Esophagus muscularis mucosa (tissue), 4 donors: ENCODE measurements at regions not wholly inside any gene's neighbourhood (a gene's known extent, or its start where the extent isn't known, plus 50 kb on each side); places are given as distances from the start of the nearest gene placed in this dataset.

ENCODE experiments used
- DNase-seq: peaks from one replicate; pipeline ENCODE4 v3.0.0-alpha.2; 2017; ENCODE audit errors: extremely low spot score
- H3K27ac ChIP-seq, 4 donors: fragments of 200-600 bp; sonication (generic); replicated peaks in 1 of 4; 1 replicate in 3 of 4; 2 replicates in 1 of 4; pipeline ENCODE4 v1.5.1; 2016 to 2019; ENCODE audit warnings: mild to moderate bottlenecking in 1 of 4
- H3K27me3 ChIP-seq, 4 donors: fragments of 200-600 bp; sonication (generic); one replicate each; pipeline versions ENCODE4 v1.5.1 to v1.6.0; 2016 to 2019
- H3K36me3 ChIP-seq, 4 donors: fragments of 200-600 bp; sonication (generic); one replicate each; pipeline ENCODE4 v1.5.1; 2016 to 2019
- H3K4me1 ChIP-seq, 4 donors: fragments of 200-600 bp; sonication (generic); one replicate each; pipeline ENCODE4 v1.5.1; 2016 to 2019
- H3K4me3 ChIP-seq, 4 donors: fragments of 200-600 bp; sonication (generic); 1 replicate in 2 of 4; 2 replicates in 2 of 4; pipeline ENCODE4 v1.5.1; 2016 to 2019; ENCODE audit warnings: mild to moderate bottlenecking in 4 of 4, moderate library complexity in 1 of 4
- H3K9me3 ChIP-seq, 4 donors: fragments of 200-600 bp; sonication (generic); 1 replicate in 3 of 4; 2 replicates in 1 of 4; pipeline ENCODE4 v1.5.1; 2016 to 2019
- CTCF ChIP-seq, 3 experiments: fragments of 200-600 bp in 2 of 3; fragments of 450-650 bp in 1 of 3; sonication (generic) in 2 of 3; IDR thresholded peaks; one replicate each; pipeline ENCODE4 v1.5.1; 2017 to 2019; ENCODE audit warnings: antibody characterized with exemption in 3 of 3, mild to moderate bottlenecking in 2 of 3, moderate library complexity in 1 of 3
- EP300 ChIP-seq: sonication (generic); formaldehyde crosslinking; IDR thresholded peaks from one replicate; pipeline ENCODE4 v1.6.1; 2017; ENCODE audit warnings: antibody characterized with exemption
- POLR2A ChIP-seq: fragments of 450-650 bp; IDR thresholded peaks from one replicate; pipeline ENCODE4 v1.6.1; 2017; ENCODE audit warnings: antibody characterized with exemption, moderate library complexity, mild to moderate bottlenecking, low read depth
- POLR2AphosphoS5 ChIP-seq, 2 donors: sonication (generic); formaldehyde crosslinking; IDR thresholded peaks; one replicate each; pipeline ENCODE4 v1.6.1; 2017; ENCODE audit warnings: antibody characterized with exemption in 2 of 2
- WGBS: methylation state at CpG from one replicate; pipeline ENCODE4 v1.1.5; 2018; 5-methylcytosine and 5-hydroxymethylcytosine counted together
- intact Hi-C: fragments of 100-400 bp; cut with DNase I; formaldehyde crosslinking; loops from one replicate; pipeline ENCODE4 v1.15.1; 2023

- no peak for DNase-seq
- no peaks in the 10 kb centered on the region for H3K27me3 ChIP-seq
- no peak overlapping the region for H3K27ac ChIP-seq
- H3K36me3 ChIP-seq, result no peaks in the 10 kb centered on the region
- no peaks in the 10 kb centered on the region for H3K9me3 ChIP-seq
- intact Hi-C loops, result no loop called here
- H3K4me1 ChIP-seq, result no peaks in the 10 kb centered on the region
- 40% methylated on average over 1 of the region's 1 CpG for WGBS
- TF ChIP-seq EP300 (no peak), CTCF (IDR thresholded peaks at IDR 0.05) (no peak), POLR2A (no peak), POLR2AphosphoS5 (IDR thresholded peaks at IDR 0.05) (no peak)
- H3K4me3 ChIP-seq, result no peak overlapping the region
Observed at GRCh38 chrX:122078079-122078478, 1030.7 kb downstream of the GLUD2 start.

- WGBS, result 0% methylated on average over 1 of the region's 1 CpG
- no peaks in the 10 kb centered on the region for H3K9me3 ChIP-seq
- H3K4me3 ChIP-seq, result no peak overlapping the region
- intact Hi-C loops, result no loop called here
- DNase-seq, result no peak
- no peak overlapping the region for H3K27ac ChIP-seq
- H3K36me3 ChIP-seq, result no peaks in the 10 kb centered on the region
- H3K27me3 ChIP-seq, result no peaks in the 10 kb centered on the region
- no peaks in the 10 kb centered on the region for H3K4me1 ChIP-seq
- no peak for TF ChIP-seq CTCF (IDR thresholded peaks at IDR 0.05)
- TF ChIP-seq POLR2A, result no peak
- TF ChIP-seq POLR2AphosphoS5 (IDR thresholded peaks at IDR 0.05), result no peak
- no peak for TF ChIP-seq EP300
Observed at GRCh38 chrX:122087341-122087740, 1039.9 kb downstream of the GLUD2 start.

GRCh38 chrX:122091571-122091970 is 1044.2 kb downstream of the GLUD2 start:
- DNase-seq, result no peak
- intact Hi-C loops, result no loop called here
- H3K9me3 ChIP-seq, result no peaks in the 10 kb centered on the region
- no peak overlapping the region for H3K27ac ChIP-seq
- no peaks in the 10 kb centered on the region for H3K4me1 ChIP-seq
- TF ChIP-seq EP300, result no peak
- no peak for TF ChIP-seq POLR2A
- TF ChIP-seq POLR2AphosphoS5 (IDR thresholded peaks at IDR 0.05), result no peak
- no peaks in the 10 kb centered on the region for H3K27me3 ChIP-seq
- no peak overlapping the region for H3K4me3 ChIP-seq
- H3K36me3 ChIP-seq, result no peaks in the 10 kb centered on the region

- Histone ChIP-seq H3K36me3 (no peaks in the 10 kb centered on the region), H3K27me3 (no peaks in the 10 kb centered on the region), H3K4me1 (no peaks in the 10 kb centered on the region), H3K27ac (no peak overlapping the region), H3K9me3 (no peaks in the 10 kb centered on the region), H3K4me3 (no peak overlapping the region)
- no peak for DNase-seq
- intact Hi-C loops, result no loop called here
- TF ChIP-seq POLR2AphosphoS5 (IDR thresholded peaks at IDR 0.05) (no peak), CTCF (IDR thresholded peaks at IDR 0.05) (no peak), POLR2A (no peak), EP300 (no peak)
- WGBS, result 79% methylated on average over 3 of the region's 3 CpGs
Observed at GRCh38 chrX:122092360-122092759, 1045.0 kb downstream of the GLUD2 start.

- Histone ChIP-seq H3K27me3 (no peaks in the 10 kb centered on the region), H3K4me3 (no peak overlapping the region), H3K9me3 (no peaks in the 10 kb centered on the region), H3K4me1 (no peaks in the 10 kb centered on the region), H3K36me3 (no peaks in the 10 kb centered on the region), H3K27ac (no peak overlapping the region)
- TF ChIP-seq EP300, result no peak
- TF ChIP-seq CTCF (IDR thresholded peaks at IDR 0.05), result no peak
- no peak for TF ChIP-seq POLR2AphosphoS5 (IDR thresholded peaks at IDR 0.05)
- TF ChIP-seq POLR2A, result no peak
- 89% methylated on average over 2 of the region's 2 CpGs for WGBS
- no peak for DNase-seq
- intact Hi-C loops, result no loop called here
Observed at GRCh38 chrX:122092978-122093377, 1045.6 kb downstream of the GLUD2 start.
